C4-2B (cell line): ENCODE measurements at regions not wholly inside any gene's neighbourhood (a gene's known extent, or its start where the extent isn't known, plus 50 kb on each side); places are given as distances from the start of the nearest gene placed in this dataset.

Experiments
- H3K27ac ChIP-seq: fragments of 450-650 bp; 2 replicates; pipeline ENCODE4 v1.5.1; 2017
- ZFX ChIP-seq: fragments of 450-650 bp; IDR thresholded peaks from 2 replicates; pipeline ENCODE4 v1.6.1; 2017
- TF ChIP-seq, protein P1 (sequence below): fragments of 450-650 bp; conservative IDR thresholded peaks from 2 replicates; pipeline ENCODE4 v1.5.1; 2017; ENCODE audit warnings: mild to moderate bottlenecking

DNA sequence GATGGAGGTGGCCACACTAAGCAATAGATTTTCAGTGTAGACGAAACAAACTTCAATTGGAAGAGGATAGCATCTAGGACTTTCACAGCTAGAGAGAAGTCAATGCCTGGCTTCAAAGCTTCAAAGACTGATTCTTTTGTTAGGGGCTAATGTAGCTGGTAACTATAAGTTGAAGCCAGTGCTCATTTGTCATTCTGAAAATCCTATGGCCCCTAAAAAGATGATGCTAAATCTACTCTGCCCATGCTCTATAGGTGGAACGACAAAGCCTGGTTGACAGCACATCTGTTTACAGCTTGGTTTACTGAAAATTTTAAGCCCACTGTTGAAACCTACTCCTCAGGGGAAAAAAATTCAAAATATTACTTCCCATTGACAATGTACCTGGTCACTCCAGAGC is 226.7 kb downstream of the BCAS1 start:
- no peak overlapping the region for H3K27ac ChIP-seq
- TF ChIP-seq ZFX, result no peak

DNA sequence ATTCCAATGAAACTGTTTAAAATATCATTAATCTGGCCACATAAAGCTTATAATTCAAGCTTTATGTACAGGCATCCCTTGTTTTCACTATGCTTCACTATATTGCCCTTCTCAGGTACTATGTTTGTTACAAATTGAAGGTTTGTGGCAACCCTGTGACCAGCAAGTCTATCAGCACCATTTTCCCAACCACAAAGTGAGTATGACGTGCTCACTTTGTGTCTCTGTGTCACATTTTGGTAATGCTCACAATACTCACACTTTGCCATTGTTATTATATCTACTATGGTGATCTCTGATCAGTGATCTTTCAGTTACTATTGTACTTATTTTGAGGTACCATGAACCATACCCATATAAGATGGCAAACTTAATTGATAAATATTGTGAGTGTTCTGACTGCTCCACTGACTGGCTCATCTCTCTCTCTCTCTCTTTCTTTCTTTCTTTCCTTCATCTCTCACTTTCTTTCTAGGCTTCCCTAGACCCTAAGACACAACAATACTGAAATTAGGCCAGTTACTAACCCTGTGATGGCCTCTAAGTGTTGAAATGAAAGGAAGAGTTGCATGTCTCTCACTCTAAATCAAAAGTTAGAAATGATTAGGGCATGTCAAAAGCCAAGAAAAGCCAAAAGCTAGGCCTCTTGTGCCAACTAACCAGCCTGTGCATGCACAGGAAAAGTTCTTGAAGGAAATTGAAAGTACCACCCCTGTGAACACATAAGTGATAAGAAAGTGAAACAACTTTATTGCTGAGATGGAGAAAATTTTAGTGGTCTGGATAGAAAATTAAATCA is 227.9 kb downstream of the BCAS1 start:
- TF ChIP-seq ZFX, result no peak
- TF ChIP-seq, protein P1, sequence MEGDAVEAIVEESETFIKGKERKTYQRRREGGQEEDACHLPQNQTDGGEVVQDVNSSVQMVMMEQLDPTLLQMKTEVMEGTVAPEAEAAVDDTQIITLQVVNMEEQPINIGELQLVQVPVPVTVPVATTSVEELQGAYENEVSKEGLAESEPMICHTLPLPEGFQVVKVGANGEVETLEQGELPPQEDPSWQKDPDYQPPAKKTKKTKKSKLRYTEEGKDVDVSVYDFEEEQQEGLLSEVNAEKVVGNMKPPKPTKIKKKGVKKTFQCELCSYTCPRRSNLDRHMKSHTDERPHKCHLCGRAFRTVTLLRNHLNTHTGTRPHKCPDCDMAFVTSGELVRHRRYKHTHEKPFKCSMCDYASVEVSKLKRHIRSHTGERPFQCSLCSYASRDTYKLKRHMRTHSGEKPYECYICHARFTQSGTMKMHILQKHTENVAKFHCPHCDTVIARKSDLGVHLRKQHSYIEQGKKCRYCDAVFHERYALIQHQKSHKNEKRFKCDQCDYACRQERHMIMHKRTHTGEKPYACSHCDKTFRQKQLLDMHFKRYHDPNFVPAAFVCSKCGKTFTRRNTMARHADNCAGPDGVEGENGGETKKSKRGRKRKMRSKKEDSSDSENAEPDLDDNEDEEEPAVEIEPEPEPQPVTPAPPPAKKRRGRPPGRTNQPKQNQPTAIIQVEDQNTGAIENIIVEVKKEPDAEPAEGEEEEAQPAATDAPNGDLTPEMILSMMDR, result no peak
- H3K27ac ChIP-seq, result no peak overlapping the region

DNA sequence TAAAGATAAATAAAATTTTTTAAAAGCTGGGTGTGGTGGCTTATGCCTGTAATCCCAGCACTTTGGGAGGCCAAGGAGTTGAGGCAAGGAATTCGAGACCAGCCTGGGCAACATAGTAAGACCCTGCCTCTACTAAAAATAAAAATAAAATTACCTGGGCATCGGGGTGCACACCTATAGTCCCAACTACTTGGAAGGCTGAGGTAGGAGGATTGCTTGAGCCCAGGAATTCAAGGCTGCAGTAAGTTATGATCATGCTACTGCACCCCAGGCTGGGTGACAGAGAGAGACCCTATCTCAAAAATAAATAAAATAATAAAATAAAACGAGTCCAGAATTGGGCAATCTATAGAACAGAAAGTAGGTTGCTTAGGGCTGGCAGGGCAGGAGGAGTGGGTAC is 228.7 kb downstream of the BCAS1 start:
- no peak overlapping the region for H3K27ac ChIP-seq
- TF ChIP-seq, protein P1, result no peak
- TF ChIP-seq ZFX, result no peak

DNA sequence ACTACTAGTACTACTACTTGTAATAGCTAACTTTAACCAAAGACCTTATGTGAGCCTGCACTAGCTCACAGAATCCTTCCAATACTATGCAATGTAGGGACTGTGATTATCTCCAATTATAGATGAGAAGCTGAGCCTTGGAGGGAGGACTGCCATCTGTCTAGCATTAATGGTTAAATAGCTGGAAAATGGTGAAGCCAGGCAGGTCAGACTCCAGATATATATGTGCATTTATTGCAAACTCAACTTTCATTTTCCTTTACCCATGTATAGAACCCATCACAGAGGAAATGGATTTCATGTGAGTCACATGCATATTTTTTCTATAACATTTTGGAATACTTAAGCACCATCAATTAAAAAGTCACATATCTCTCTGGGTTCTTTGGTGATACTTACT is 229.9 kb downstream of the BCAS1 start:
- TF ChIP-seq, protein P1, result no peak
- TF ChIP-seq ZFX, result no peak
- no peak overlapping the region for H3K27ac ChIP-seq

DNA sequence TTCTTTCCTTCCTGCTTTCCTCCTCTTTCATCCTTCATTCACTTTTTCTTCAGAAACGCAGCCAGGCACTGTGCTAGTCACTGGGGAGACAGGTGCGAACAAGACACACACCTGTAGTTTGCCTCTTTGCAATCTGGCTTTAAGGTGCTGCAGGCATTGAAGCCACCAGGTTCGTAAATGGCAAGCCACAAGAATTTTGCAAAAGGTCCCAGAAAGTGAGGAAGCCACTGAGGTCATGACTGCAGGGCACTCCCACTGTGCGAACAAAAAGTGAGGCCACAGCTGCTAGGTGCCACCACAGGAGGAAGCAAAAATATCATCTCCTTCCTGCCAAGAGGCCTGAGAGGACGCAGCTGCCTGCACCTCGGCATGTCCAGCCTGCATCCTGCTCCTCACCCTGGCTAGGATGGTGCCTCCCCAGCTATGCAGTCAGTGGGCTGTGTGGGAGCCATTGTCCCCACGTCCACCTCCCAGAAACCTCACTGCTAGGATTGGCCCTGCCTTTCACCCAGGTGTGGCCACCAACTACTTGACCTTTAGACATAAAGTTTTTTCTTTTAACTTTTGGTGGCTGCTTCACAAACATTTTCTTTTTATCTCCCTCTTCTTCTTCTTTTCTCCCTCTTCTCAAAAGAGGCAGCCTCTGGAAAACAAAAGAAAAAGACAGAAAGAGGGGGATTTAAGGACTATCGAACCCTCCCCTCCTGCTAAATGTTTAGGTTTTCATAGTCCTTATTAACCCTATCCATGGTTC is 230.8 kb downstream of the BCAS1 start:
- H3K27ac ChIP-seq, result no peak overlapping the region
- no peak for TF ChIP-seq ZFX
- TF ChIP-seq, protein P1, result no peak

DNA sequence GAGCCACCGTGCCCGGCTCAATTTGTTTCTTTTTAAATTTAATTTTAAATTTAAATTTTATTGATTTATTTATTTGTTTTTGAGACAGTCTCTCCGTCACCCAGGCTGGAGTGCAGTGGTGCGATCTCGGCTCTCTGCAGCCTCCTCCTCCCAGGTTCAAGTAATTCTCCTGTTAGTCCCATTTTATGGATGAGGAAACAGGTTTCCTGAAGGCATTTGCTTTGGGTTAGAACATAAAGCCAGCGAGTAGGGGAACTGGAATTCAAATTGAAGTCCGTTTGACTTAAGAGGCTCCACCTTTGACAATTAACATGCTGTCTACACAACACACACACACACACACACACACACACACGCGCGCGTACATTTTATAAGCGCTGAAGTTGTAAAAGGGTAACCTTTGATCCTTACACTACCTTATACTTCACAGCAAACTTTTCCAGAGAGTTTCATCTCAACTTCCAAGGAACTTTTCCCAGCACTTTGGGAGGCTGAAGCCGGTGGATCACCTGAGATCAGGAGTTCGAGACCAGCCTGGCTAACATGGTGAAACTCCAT is 232.0 kb downstream of the BCAS1 start:
- TF ChIP-seq, protein P1, result no peak
- TF ChIP-seq ZFX, result no peak
- H3K27ac ChIP-seq, result no peak overlapping the region

DNA sequence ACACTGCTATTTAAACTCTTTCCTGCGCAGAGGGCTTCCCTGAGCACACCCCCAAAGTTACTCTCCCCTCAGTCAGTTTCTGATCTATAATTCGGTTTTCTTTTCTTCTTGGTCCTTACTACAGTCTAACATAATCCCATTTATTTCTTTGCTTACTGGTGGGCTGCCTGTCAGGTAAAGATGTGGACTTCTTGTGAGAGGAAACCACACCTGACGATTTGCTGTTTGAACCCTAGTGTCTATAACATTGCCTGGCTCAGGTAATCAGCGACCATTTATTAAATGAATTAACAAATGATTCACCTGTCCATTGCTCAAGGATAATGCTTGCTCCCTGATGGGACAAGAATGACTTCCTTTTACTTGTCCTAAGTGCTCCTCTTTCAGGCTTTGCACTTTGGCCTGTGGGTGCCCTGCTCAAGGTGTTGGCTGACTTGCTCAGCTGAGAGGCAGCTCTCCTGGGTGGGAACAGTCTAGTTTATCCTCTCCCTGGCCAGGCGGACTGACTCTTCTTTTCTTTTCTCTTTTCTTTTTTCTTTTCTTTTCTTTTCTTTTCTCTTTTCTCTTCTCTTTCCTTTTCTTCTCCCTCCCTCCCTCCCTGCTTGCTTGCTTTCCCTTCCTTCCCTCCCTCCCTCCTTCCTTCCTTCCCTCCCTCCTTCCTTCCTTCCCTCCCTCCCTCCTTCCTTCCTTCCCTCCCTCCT is 233.1 kb downstream of the BCAS1 start:
- no peak for TF ChIP-seq ZFX
- TF ChIP-seq, protein P1, result no peak
- no peak overlapping the region for H3K27ac ChIP-seq
